ENCODE measurements at regions not wholly inside any gene's neighbourhood (a gene's known extent, or its start where the extent isn't known, plus 50 kb on each side); places are given as distances from the start of the nearest gene placed in this dataset.

- TF ChIP-seq CTCF (conservative IDR thresholded peaks at IDR 0.05) (no peak), EZH2 (IDR thresholded peaks at IDR 0.05; ENCODE audit: low read depth) (no peak)
Observed at GRCh38 chr20:16115911-16116552, 457.2 kb downstream of the KIF16B start.
